Left lung (tissue), 4 donors: ENCODE measurements at regions not wholly inside any gene's neighbourhood (a gene's known extent, or its start where the extent isn't known, plus 50 kb on each side); places are given as distances from the start of the nearest gene placed in this dataset.

ENCODE experiments used
- ATAC-seq: fragments of 200-7000 bp; cut with Tn5 transposase; one replicate; pipeline ENCODE4 v1.9.1; 2020; ENCODE audit warnings: moderate library complexity
- DNase-seq, 4 donors: peaks; one replicate each; pipeline ENCODE4 v3.0.0-alpha.2; 2013 to 2020
- H3K27ac ChIP-seq, 2 donors: fragments of 200-600 bp; sonication (generic) in 1 of 2; one replicate each; pipeline versions ENCODE4 v1.5.0 to v1.8.0; 2020 to 2021
- H3K27me3 ChIP-seq, 2 donors: fragments of 200-600 bp; sonication (generic) in 1 of 2; one replicate each; pipeline versions ENCODE4 v1.5.0 to v1.8.0; 2020 to 2021
- H3K36me3 ChIP-seq, 2 donors: fragments of 200-600 bp; sonication (generic) in 1 of 2; one replicate each; pipeline versions ENCODE4 v1.5.0 to v1.8.0; 2020 to 2021
- H3K4me1 ChIP-seq, 2 donors: fragments of 200-600 bp; one replicate each; pipeline ENCODE4 v1.8.0; 2021
- H3K4me3 ChIP-seq, 2 donors: fragments of 200-600 bp; sonication (generic) in 1 of 2; one replicate each; pipeline versions ENCODE4 v1.5.0 to v1.8.0; 2020 to 2021; ENCODE audit warnings: mild to moderate bottlenecking in 1 of 2
- H3K9me3 ChIP-seq, 2 donors: fragments of 200-600 bp; sonication (generic) in 1 of 2; one replicate each; pipeline versions ENCODE4 v1.5.0 to v1.8.0; 2020 to 2021
- intact Hi-C, 2 donors: fragments of 100-400 bp; cut with DNase I; formaldehyde crosslinking; loops; one replicate each; pipeline versions ENCODE4 v1.11.2 to v1.14.2; 2022
- TF ChIP-seq, protein P1 (sequence below), 2 donors: fragments of 200-600 bp; sonication (generic) in 1 of 2; IDR thresholded peaks; one replicate each; pipeline versions ENCODE4 v1.5.0 to v1.8.0; 2021; ENCODE audit warnings: antibody characterized with exemption in 2 of 2
- donor health status: DM: no; HTN: yes; CAD: no.
- donor health status: DM: no; HTN: no; CAD: no.

DNA sequence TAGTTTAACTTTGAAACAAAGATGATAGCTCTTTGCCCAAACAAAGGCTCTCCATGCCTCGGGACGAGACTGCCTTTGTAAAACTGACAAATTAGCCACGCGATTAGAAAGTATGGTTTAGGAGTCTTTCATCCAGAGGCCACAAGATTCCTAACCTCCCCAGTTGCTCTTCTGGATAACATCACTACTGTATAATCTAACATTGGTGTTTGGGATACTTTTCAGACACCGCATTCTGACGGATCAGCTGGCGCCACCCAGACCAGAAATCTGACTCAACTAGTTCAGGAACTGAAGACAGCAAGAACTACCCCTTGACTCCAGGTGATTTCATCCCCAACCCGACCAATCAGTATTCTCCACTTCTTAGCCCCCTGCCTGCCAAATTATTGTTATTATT, 98.1 kb upstream of the TEX13D start:
- Histone ChIP-seq H3K27me3 (no peaks in the 10 kb centered on the region), H3K9me3 (no peaks in the 10 kb centered on the region), H3K4me3 (no peak overlapping the region), H3K27ac (no peak overlapping the region), H3K36me3 (no peaks in the 10 kb centered on the region), H3K4me1 (no peaks in the 10 kb centered on the region)
- TF ChIP-seq, protein P1, sequence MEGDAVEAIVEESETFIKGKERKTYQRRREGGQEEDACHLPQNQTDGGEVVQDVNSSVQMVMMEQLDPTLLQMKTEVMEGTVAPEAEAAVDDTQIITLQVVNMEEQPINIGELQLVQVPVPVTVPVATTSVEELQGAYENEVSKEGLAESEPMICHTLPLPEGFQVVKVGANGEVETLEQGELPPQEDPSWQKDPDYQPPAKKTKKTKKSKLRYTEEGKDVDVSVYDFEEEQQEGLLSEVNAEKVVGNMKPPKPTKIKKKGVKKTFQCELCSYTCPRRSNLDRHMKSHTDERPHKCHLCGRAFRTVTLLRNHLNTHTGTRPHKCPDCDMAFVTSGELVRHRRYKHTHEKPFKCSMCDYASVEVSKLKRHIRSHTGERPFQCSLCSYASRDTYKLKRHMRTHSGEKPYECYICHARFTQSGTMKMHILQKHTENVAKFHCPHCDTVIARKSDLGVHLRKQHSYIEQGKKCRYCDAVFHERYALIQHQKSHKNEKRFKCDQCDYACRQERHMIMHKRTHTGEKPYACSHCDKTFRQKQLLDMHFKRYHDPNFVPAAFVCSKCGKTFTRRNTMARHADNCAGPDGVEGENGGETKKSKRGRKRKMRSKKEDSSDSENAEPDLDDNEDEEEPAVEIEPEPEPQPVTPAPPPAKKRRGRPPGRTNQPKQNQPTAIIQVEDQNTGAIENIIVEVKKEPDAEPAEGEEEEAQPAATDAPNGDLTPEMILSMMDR (IDR thresholded peaks at IDR 0.05): no peak
- no peak for DNase-seq
- no peak for ATAC-seq
- intact Hi-C loops: no loop called here

DNA sequence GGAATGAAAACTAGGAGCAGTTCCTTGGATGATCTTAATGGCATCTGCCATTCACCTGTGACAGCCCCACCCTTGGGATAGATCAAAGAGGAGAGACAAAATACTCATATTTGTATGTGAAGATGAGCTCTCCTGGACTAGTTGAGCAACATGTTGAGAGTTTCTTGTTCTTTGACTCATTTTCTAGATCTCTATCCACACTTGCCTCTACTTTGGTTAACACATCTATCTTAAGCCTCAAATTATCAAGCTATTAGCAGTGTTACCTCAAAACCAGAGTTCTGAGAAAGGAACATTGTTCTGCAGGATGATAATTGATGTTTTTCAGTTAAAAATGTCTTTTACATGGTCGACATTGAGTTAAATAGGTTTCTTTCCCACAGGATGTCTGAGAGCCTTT, 94.2 kb upstream of the TEX13D start:
- Histone ChIP-seq H3K27me3 (no peaks in the 10 kb centered on the region), H3K4me1 (no peaks in the 10 kb centered on the region), H3K4me3 (no peak overlapping the region), H3K27ac (no peak overlapping the region), H3K9me3 (no peaks in the 10 kb centered on the region), H3K36me3 (no peaks in the 10 kb centered on the region)
- intact Hi-C loops: no loop called here
- DNase-seq (no peak), ATAC-seq (no peak)
- TF ChIP-seq, protein P1 (IDR thresholded peaks at IDR 0.05): no peak

GRCh38 chrX:124239324-124239723, 93.1 kb upstream of the TEX13D start:
- intact Hi-C loops: no loop called here
- no peak for ATAC-seq
- Histone ChIP-seq H3K4me1 (no peaks in the 10 kb centered on the region), H3K27ac (no peak overlapping the region), H3K36me3 (no peaks in the 10 kb centered on the region), H3K9me3 (no peaks in the 10 kb centered on the region), H3K4me3 (no peak overlapping the region), H3K27me3 (no peaks in the 10 kb centered on the region)
- DNase-seq: no peak
- TF ChIP-seq, protein P1 (IDR thresholded peaks at IDR 0.05): no peak

DNA sequence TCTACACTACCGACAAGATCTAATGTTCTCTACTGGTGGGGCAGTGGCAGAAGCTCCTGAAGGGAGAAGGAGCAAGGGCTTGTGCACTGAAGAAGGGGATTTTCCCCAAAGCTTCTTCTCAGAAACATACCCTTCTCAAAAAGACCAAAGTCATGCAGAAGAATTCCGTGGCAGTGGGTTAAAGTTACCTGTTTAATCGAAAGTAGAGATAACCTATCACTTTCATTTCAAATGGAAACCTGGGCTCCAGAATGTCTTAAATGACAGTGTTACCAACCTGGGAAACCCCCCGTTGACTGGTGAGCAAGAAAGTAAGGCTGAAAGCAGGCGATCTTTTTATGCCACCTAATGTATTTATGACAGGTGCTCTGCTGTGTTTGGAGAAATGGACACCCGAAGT, 92.5 kb upstream of the TEX13D start:
- H3K9me3 ChIP-seq: no peaks in the 10 kb centered on the region
- H3K27ac ChIP-seq: no peak overlapping the region
- TF ChIP-seq, protein P1 (IDR thresholded peaks at IDR 0.05): no peak
- no peaks in the 10 kb centered on the region for H3K36me3 ChIP-seq
- no peaks in the 10 kb centered on the region for H3K27me3 ChIP-seq
- H3K4me1 ChIP-seq: no peaks in the 10 kb centered on the region
- no peak for ATAC-seq
- no peak overlapping the region for H3K4me3 ChIP-seq
- DNase-seq: no peak
- intact Hi-C loops: no loop called here

DNA sequence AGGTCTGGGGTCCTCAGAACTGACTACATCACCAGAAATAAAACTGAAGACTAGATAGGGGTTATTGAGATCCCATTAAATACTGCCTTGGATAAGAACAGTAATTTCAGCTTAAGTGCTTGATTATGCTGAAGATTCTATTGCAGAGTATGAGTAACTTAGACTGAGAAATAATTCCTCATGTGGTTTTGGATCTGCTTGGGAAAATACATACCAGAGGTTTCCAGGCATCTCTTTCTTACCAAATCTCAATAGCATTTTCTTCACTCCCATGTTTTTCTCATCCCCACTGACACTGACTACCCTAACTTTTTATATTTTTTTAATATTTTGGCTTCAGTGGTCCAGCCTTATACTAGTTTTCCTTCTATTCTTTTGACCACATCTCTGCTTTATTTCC, 92.0 kb upstream of the TEX13D start:
- intact Hi-C loops: no loop called here
- DNase-seq: no peak
- H3K36me3 ChIP-seq: no peaks in the 10 kb centered on the region
- H3K4me3 ChIP-seq: no peak overlapping the region
- H3K27ac ChIP-seq: no peak overlapping the region
- peak; percentile 51 for ATAC-seq
- TF ChIP-seq, protein P1 (IDR thresholded peaks at IDR 0.05): no peak
- no peaks in the 10 kb centered on the region for H3K27me3 ChIP-seq
- no peaks in the 10 kb centered on the region for H3K9me3 ChIP-seq
- H3K4me1 ChIP-seq: no peaks in the 10 kb centered on the region
